ENCODE measurements at regions not wholly inside any gene's neighbourhood (a gene's known extent, or its start where the extent isn't known, plus 50 kb on each side); places are given as distances from the start of the nearest gene placed in this dataset.

- Histone ChIP-seq H3K4me3 (ENCODE audit: low read length) (no peak overlapping the region), H3K27ac (ENCODE audit: low read length) (no peak overlapping the region), H3K4me1 (ENCODE audit: control insufficient read depth, low read depth, low read length) (no peaks in the 10 kb centered on the region), H3K27me3 (ENCODE audit: control insufficient read depth, insufficient read depth, low read length) (no peaks in the 10 kb centered on the region), H3K36me3 (ENCODE audit: control insufficient read depth, low read depth, low read length) (no peaks in the 10 kb centered on the region), H3K9ac (ENCODE audit: low read length) (no peak overlapping the region), H3K9me3 (ENCODE audit: control insufficient read depth, low read depth, low read length) (no peaks in the 10 kb centered on the region)
Observed at GRCh38 chr16:16805809-16806208, 426.9 kb downstream of the NPIPA7 start.

- no peaks in the 10 kb centered on the region for H3K27me3 ChIP-seq (ENCODE audit: control insufficient read depth, insufficient read depth, low read length)
- H3K36me3 ChIP-seq (ENCODE audit: control insufficient read depth, low read depth, low read length): no peaks in the 10 kb centered on the region
Observed at GRCh38 chr16:16815641-16816040, 436.7 kb downstream of the NPIPA7 start.

GRCh38 chr16:16817196-16817595 lies 438.3 kb downstream of the NPIPA7 start:
- Histone ChIP-seq H3K9ac (ENCODE audit: low read length) (no peak overlapping the region), H3K27ac (ENCODE audit: low read length) (no peak overlapping the region), H3K36me3 (ENCODE audit: control insufficient read depth, low read depth, low read length) (no peaks in the 10 kb centered on the region), H3K27me3 (ENCODE audit: control insufficient read depth, insufficient read depth, low read length) (no peaks in the 10 kb centered on the region), H3K9me3 (ENCODE audit: control insufficient read depth, low read depth, low read length) (peaks cover 5% of the 10 kb centered on the region), H3K4me1 (ENCODE audit: control insufficient read depth, low read depth, low read length) (no peaks in the 10 kb centered on the region), H3K4me3 (ENCODE audit: low read length) (no peak overlapping the region)

More at GRCh38 chr16:16815641-16816040, 436.7 kb downstream of the NPIPA7 start:
- Histone ChIP-seq H3K4me3 (ENCODE audit: low read length) (no peak overlapping the region), H3K27ac (ENCODE audit: low read length) (no peak overlapping the region), H3K9me3 (ENCODE audit: control insufficient read depth, low read depth, low read length) (no peaks in the 10 kb centered on the region), H3K4me1 (ENCODE audit: control insufficient read depth, low read depth, low read length) (no peaks in the 10 kb centered on the region), H3K9ac (ENCODE audit: low read length) (no peak overlapping the region)

GRCh38 chr16:16821261-16821660 lies 442.3 kb downstream of the NPIPA7 start:
- H3K9me3 ChIP-seq (ENCODE audit: control insufficient read depth, low read depth, low read length): peaks cover 5% of the 10 kb centered on the region
- no peaks in the 10 kb centered on the region for H3K36me3 ChIP-seq (ENCODE audit: control insufficient read depth, low read depth, low read length)
- no peaks in the 10 kb centered on the region for H3K27me3 ChIP-seq (ENCODE audit: control insufficient read depth, insufficient read depth, low read length)
- H3K4me1 ChIP-seq (ENCODE audit: control insufficient read depth, low read depth, low read length): no peaks in the 10 kb centered on the region
- H3K27ac ChIP-seq (ENCODE audit: low read length): no peak overlapping the region
- no peak overlapping the region for H3K9ac ChIP-seq (ENCODE audit: low read length)
- H3K4me3 ChIP-seq (ENCODE audit: low read length): no peak overlapping the region

- no peak overlapping the region for H3K4me3 ChIP-seq (ENCODE audit: low read length)
- no peak overlapping the region for H3K27ac ChIP-seq (ENCODE audit: low read length)
- H3K9me3 ChIP-seq (ENCODE audit: control insufficient read depth, low read depth, low read length): no peaks in the 10 kb centered on the region
- H3K9ac ChIP-seq (ENCODE audit: low read length): no peak overlapping the region
- peaks cover 5% of the 10 kb centered on the region for H3K4me1 ChIP-seq (ENCODE audit: control insufficient read depth, low read depth, low read length)
- H3K36me3 ChIP-seq (ENCODE audit: control insufficient read depth, low read depth, low read length): no peaks in the 10 kb centered on the region
- no peaks in the 10 kb centered on the region for H3K27me3 ChIP-seq (ENCODE audit: control insufficient read depth, insufficient read depth, low read length)
Observed at GRCh38 chr16:16828913-16829398, 450.0 kb downstream of the NPIPA7 start.

GRCh38 chr16:16830401-16830800 lies 451.5 kb downstream of the NPIPA7 start:
- no peaks in the 10 kb centered on the region for H3K27me3 ChIP-seq (ENCODE audit: control insufficient read depth, insufficient read depth, low read length)
- no peak overlapping the region for H3K9ac ChIP-seq (ENCODE audit: low read length)
- H3K27ac ChIP-seq (ENCODE audit: low read length): no peak overlapping the region
- no peaks in the 10 kb centered on the region for H3K36me3 ChIP-seq (ENCODE audit: control insufficient read depth, low read depth, low read length)
- no peak overlapping the region for H3K4me3 ChIP-seq (ENCODE audit: low read length)
- no peaks in the 10 kb centered on the region for H3K9me3 ChIP-seq (ENCODE audit: control insufficient read depth, low read depth, low read length)
- peaks cover 5% of the 10 kb centered on the region for H3K4me1 ChIP-seq (ENCODE audit: control insufficient read depth, low read depth, low read length)

GRCh38 chr16:16830973-16831372 lies 452.0 kb downstream of the NPIPA7 start:
- H3K4me1 ChIP-seq (ENCODE audit: control insufficient read depth, low read depth, low read length): peaks cover 5% of the 10 kb centered on the region
- no peaks in the 10 kb centered on the region for H3K9me3 ChIP-seq (ENCODE audit: control insufficient read depth, low read depth, low read length)
- H3K36me3 ChIP-seq (ENCODE audit: control insufficient read depth, low read depth, low read length): no peaks in the 10 kb centered on the region
- H3K27me3 ChIP-seq (ENCODE audit: control insufficient read depth, insufficient read depth, low read length): no peaks in the 10 kb centered on the region
- no peak overlapping the region for H3K4me3 ChIP-seq (ENCODE audit: low read length)
- H3K9ac ChIP-seq (ENCODE audit: low read length): no peak overlapping the region
- no peak overlapping the region for H3K27ac ChIP-seq (ENCODE audit: low read length)

GRCh38 chr16:16833165-16833564 lies 454.2 kb downstream of the NPIPA7 start:
- Histone ChIP-seq H3K27me3 (ENCODE audit: control insufficient read depth, insufficient read depth, low read length) (no peaks in the 10 kb centered on the region), H3K27ac (ENCODE audit: low read length) (no peak overlapping the region), H3K4me1 (ENCODE audit: control insufficient read depth, low read depth, low read length) (peaks cover 5% of the 10 kb centered on the region), H3K9me3 (ENCODE audit: control insufficient read depth, low read depth, low read length) (no peaks in the 10 kb centered on the region), H3K36me3 (ENCODE audit: control insufficient read depth, low read depth, low read length) (no peaks in the 10 kb centered on the region), H3K9ac (ENCODE audit: low read length) (no peak overlapping the region), H3K4me3 (ENCODE audit: low read length) (no peak overlapping the region)

GRCh38 chr16:16850274-16850673 lies 471.3 kb downstream of the NPIPA7 start:
- Histone ChIP-seq H3K4me1 (ENCODE audit: control insufficient read depth, low read depth, low read length) (no peaks in the 10 kb centered on the region), H3K27ac (ENCODE audit: low read length) (no peak overlapping the region), H3K4me3 (ENCODE audit: low read length) (no peak overlapping the region), H3K9me3 (ENCODE audit: control insufficient read depth, low read depth, low read length) (no peaks in the 10 kb centered on the region), H3K9ac (ENCODE audit: low read length) (no peak overlapping the region), H3K36me3 (ENCODE audit: control insufficient read depth, low read depth, low read length) (no peaks in the 10 kb centered on the region), H3K27me3 (ENCODE audit: control insufficient read depth, insufficient read depth, low read length) (no peaks in the 10 kb centered on the region)

- H3K27ac ChIP-seq (ENCODE audit: low read length): no peak overlapping the region
- H3K4me3 ChIP-seq (ENCODE audit: low read length): no peak overlapping the region
- no peaks in the 10 kb centered on the region for H3K27me3 ChIP-seq (ENCODE audit: control insufficient read depth, insufficient read depth, low read length)
- no peak overlapping the region for H3K9ac ChIP-seq (ENCODE audit: low read length)
- H3K4me1 ChIP-seq (ENCODE audit: control insufficient read depth, low read depth, low read length): peaks cover 13% of the 10 kb centered on the region
- H3K9me3 ChIP-seq (ENCODE audit: control insufficient read depth, low read depth, low read length): no peaks in the 10 kb centered on the region
- H3K36me3 ChIP-seq (ENCODE audit: control insufficient read depth, low read depth, low read length): no peaks in the 10 kb centered on the region
Observed at GRCh38 chr16:16857012-16857411, 478.1 kb downstream of the NPIPA7 start.

GRCh38 chr16:16857603-16858283 lies 478.8 kb downstream of the NPIPA7 start:
- Histone ChIP-seq H3K4me1 (ENCODE audit: control insufficient read depth, low read depth, low read length) (peaks cover 13% of the 10 kb centered on the region), H3K36me3 (ENCODE audit: control insufficient read depth, low read depth, low read length) (no peaks in the 10 kb centered on the region), H3K9ac (ENCODE audit: low read length) (no peak overlapping the region), H3K27me3 (ENCODE audit: control insufficient read depth, insufficient read depth, low read length) (no peaks in the 10 kb centered on the region), H3K9me3 (ENCODE audit: control insufficient read depth, low read depth, low read length) (no peaks in the 10 kb centered on the region), H3K4me3 (ENCODE audit: low read length) (no peak overlapping the region), H3K27ac (ENCODE audit: low read length) (no peak overlapping the region)

- H3K9ac ChIP-seq (ENCODE audit: low read length): no peak overlapping the region
- H3K4me1 ChIP-seq (ENCODE audit: control insufficient read depth, low read depth, low read length): peaks cover 13% of the 10 kb centered on the region
- H3K36me3 ChIP-seq (ENCODE audit: control insufficient read depth, low read depth, low read length): no peaks in the 10 kb centered on the region
- no peaks in the 10 kb centered on the region for H3K9me3 ChIP-seq (ENCODE audit: control insufficient read depth, low read depth, low read length)
- no peaks in the 10 kb centered on the region for H3K27me3 ChIP-seq (ENCODE audit: control insufficient read depth, insufficient read depth, low read length)
- H3K4me3 ChIP-seq (ENCODE audit: low read length): no peak overlapping the region
- H3K27ac ChIP-seq (ENCODE audit: low read length): no peak overlapping the region
Observed at GRCh38 chr16:16861546-16861945, 482.6 kb downstream of the NPIPA7 start.

All from iPS-18a (cell line).